ENCODE measurements at regions not wholly inside any gene's neighbourhood (a gene's known extent, or its start where the extent isn't known, plus 50 kb on each side); places are given as distances from the start of the nearest gene placed in this dataset.
"Not testable (repeated sequence)": the region's sequence is repeated elsewhere in the genome, so short reads cannot be mapped to it uniquely, and the experiment has no call there.

DNA sequence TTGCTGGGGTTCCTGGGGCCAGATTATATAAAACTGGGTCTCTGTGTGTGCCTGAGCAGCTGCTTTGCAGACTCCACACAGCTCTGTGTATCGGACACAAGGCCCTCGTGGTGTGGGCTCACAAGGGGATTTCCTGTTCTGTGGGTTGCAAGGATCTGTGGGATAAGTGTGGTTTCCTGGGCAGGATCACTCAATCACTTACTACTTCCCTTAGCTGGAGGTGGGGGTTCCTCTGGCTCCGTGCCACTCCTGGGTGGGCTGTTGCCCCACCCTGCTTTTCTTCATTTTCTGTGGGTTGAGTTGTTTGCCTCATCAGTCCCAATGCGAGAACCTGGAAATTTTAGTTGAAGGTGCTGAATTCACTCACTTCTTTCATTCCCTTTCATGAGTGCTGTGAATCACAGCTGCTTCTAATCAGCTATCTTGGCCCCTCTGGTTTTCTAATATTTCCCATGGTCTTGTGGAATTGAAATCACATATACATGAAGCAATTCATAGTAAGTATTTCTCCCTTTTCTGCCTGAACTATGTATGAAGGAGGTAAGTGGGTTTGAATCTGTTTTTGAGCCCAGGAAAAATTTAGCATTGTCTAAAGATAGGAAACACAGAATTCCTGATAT is 196.3 kb downstream of the DCDC2C start:
- no peak for ATAC-seq
- H3K27ac Mint-ChIP-seq, result no peak overlapping the region
- H3K4me1 Mint-ChIP-seq, result no peaks in the 10 kb centered on the region
- peaks cover 16% of the 10 kb centered on the region for H3K27me3 Mint-ChIP-seq
- H3K9me3 Mint-ChIP-seq, result peaks cover 3% of the 10 kb centered on the region
- no peak overlapping the region for H3K4me3 Mint-ChIP-seq
- no peaks in the 10 kb centered on the region for H3K36me3 Mint-ChIP-seq

DNA sequence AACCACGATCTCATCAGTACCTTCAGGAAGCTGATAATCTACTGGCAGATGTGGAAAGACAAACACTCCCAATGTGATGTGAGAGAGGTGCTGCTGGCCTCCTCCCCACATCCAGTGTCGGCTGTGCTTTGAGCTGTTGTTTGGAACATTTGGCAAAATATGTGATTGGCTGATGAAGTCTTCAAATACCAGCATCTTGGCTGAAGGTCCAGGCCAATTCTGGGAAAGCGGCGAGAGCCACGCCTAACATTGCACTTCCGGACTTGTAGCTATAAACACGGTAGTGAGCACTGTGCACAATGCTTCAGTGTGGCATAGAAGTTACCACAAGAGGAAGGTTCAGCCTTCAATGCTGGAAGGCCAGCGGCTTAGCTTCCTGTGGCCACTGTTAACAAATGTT is 198.8 kb downstream of the DCDC2C start:
- Mint-ChIP-seq H3K27me3 (peaks cover 8% of the 10 kb centered on the region), H3K4me1 (no peaks in the 10 kb centered on the region), H3K27ac (no peak overlapping the region), H3K4me3 (no peak overlapping the region), H3K9me3 (peaks cover 3% of the 10 kb centered on the region), H3K36me3 (no peaks in the 10 kb centered on the region)
- ATAC-seq, result no peak

- Mint-ChIP-seq H3K27ac (no peak overlapping the region), H3K36me3 (no peaks in the 10 kb centered on the region), H3K9me3 (peaks cover 3% of the 10 kb centered on the region), H3K4me1 (no peaks in the 10 kb centered on the region), H3K4me3 (no peak overlapping the region), H3K27me3 (peaks cover 8% of the 10 kb centered on the region)
- ATAC-seq, result no peak
These were observed 200.7 kb downstream of the DCDC2C start for GRCh38 chr2:3904061-3904460.

DNA sequence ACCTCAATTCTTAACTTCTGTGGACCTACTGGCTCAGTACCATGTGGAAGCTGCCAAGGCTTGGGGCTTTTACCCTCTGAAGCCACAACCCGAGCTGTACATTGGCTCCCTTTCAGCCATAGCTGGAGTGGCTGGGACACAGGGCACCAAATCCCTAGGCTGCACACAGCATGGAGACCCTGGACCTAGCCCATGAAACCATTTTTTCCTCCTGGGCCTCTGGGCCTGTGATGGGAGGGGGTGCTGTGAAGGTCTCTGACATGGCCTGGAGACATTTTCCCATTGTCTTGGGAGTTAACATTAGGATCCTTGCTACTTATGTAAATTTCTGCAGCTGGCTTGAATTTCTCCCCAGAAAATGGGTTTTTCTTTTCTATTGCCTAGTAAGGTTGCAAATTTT is 205.1 kb downstream of the DCDC2C start:
- not testable (repeated sequence) for H3K4me3 Mint-ChIP-seq, H3K27ac Mint-ChIP-seq, H3K36me3 Mint-ChIP-seq, H3K27me3 Mint-ChIP-seq, H3K9me3 Mint-ChIP-seq, ATAC-seq, H3K4me1 Mint-ChIP-seq

GRCh38 chr2:3911882-3912455 is 208.6 kb downstream of the DCDC2C start:
- no peaks in the 10 kb centered on the region for H3K27me3 Mint-ChIP-seq
- no peaks in the 10 kb centered on the region for H3K4me1 Mint-ChIP-seq
- no peak overlapping the region for H3K27ac Mint-ChIP-seq
- ATAC-seq, result no peak
- H3K36me3 Mint-ChIP-seq, result no peaks in the 10 kb centered on the region
- H3K9me3 Mint-ChIP-seq, result peaks cover 6% of the 10 kb centered on the region
- H3K4me3 Mint-ChIP-seq, result no peak overlapping the region

- H3K36me3 Mint-ChIP-seq, result no peaks in the 10 kb centered on the region
- H3K4me1 Mint-ChIP-seq, result no peaks in the 10 kb centered on the region
- no peaks in the 10 kb centered on the region for H3K27me3 Mint-ChIP-seq
- no peak overlapping the region for H3K27ac Mint-ChIP-seq
- no peak for ATAC-seq
- no peak overlapping the region for H3K4me3 Mint-ChIP-seq
- peaks cover 4% of the 10 kb centered on the region for H3K9me3 Mint-ChIP-seq
These were observed 209.8 kb downstream of the DCDC2C start for GRCh38 chr2:3913166-3913565.

- H3K4me3 Mint-ChIP-seq, result no peak overlapping the region
- H3K4me1 Mint-ChIP-seq, result no peaks in the 10 kb centered on the region
- peaks cover 4% of the 10 kb centered on the region for H3K9me3 Mint-ChIP-seq
- H3K27ac Mint-ChIP-seq, result no peak overlapping the region
- no peaks in the 10 kb centered on the region for H3K36me3 Mint-ChIP-seq
- H3K27me3 Mint-ChIP-seq, result no peaks in the 10 kb centered on the region
- no peak for ATAC-seq
These were observed 210.9 kb downstream of the DCDC2C start for GRCh38 chr2:3914241-3914640.

- H3K27me3 Mint-ChIP-seq, result no peaks in the 10 kb centered on the region
- ATAC-seq, result no peak
- no peak overlapping the region for H3K4me3 Mint-ChIP-seq
These were observed 223.7 kb downstream of the DCDC2C start for GRCh38 chr2:3927031-3927430.

DNA sequence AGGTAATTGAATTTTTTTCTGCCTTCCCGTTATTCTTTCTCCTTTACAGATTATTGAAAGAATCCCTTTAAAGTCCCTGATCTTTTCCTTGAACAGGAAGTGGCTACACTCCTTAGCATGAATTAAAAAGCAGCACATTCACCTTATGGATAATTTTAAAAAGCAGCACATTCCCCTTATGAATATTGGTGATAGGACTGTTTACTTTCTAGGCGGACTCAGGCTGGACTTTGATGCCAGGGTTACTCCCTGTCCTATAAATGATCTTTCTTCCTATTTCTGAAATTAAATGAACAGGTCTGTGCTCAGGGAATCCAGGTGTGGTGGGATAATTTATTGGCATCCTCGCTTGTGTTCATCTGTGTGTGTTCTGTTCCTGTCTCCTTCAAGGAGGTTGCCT is 226.0 kb downstream of the DCDC2C start:
- Mint-ChIP-seq H3K4me1 (no peaks in the 10 kb centered on the region), H3K4me3 (no peak overlapping the region), H3K27me3 (no peaks in the 10 kb centered on the region), H3K27ac (no peak overlapping the region), H3K36me3 (no peaks in the 10 kb centered on the region), H3K9me3 (peaks cover 8% of the 10 kb centered on the region)
- no peak for ATAC-seq

More at GRCh38 chr2:3927031-3927430, 223.7 kb downstream of the DCDC2C start:
- Mint-ChIP-seq H3K27ac (no peak overlapping the region), H3K36me3 (no peaks in the 10 kb centered on the region), H3K4me1 (no peaks in the 10 kb centered on the region), H3K9me3 (no peaks in the 10 kb centered on the region)

DNA sequence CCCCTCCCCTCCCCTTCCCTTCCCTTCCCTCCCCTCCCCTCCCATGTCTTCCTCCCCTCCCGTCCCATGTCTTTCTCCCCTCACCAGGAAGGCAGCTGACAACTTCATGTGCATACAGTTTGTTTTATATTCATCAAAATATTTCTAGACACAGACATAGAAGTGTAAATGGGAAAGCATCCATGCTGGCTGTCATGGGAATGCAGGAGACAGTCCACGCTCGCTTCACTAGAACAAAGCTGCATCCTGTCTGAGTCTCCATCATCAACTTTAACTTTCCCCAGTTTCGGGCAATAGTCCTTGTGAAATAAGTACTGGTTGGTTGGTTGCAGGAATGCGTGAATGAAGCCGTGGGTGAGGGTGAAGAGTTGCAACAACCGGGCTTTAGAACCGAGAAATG is 226.9 kb downstream of the DCDC2C start:
- no peaks in the 10 kb centered on the region for H3K27me3 Mint-ChIP-seq
- H3K27ac Mint-ChIP-seq, result no peak overlapping the region
- H3K36me3 Mint-ChIP-seq, result no peaks in the 10 kb centered on the region
- peaks cover 8% of the 10 kb centered on the region for H3K9me3 Mint-ChIP-seq
- H3K4me1 Mint-ChIP-seq, result no peaks in the 10 kb centered on the region
- ATAC-seq, result no peak
- H3K4me3 Mint-ChIP-seq, result no peak overlapping the region

DNA sequence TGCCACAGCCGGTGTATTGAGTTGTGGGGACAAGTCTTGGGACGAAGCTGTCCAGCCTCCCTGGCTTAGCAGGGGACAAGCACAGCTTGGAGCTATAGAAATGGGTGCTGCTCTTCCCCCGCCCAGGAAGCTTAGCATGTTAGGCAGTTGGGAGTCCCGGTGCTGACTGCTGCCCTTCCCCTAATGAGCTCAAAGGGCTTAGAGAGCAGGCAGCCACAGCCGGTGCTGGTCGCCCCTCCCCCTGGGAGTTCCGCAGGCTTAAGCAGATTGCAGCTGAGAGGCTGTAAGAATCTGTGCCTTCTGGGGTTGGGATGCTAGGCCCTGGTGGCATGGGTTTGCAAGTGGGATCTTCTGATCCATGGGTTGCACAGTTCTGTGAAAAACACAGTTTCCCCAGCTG is 237.3 kb downstream of the DCDC2C start:
- peaks cover 2% of the 10 kb centered on the region for H3K9me3 Mint-ChIP-seq
- no peak for ATAC-seq
- no peaks in the 10 kb centered on the region for H3K36me3 Mint-ChIP-seq
- H3K27me3 Mint-ChIP-seq, result peaks cover 8% of the 10 kb centered on the region
- H3K27ac Mint-ChIP-seq, result no peak overlapping the region
- no peaks in the 10 kb centered on the region for H3K4me1 Mint-ChIP-seq
- H3K4me3 Mint-ChIP-seq, result no peak overlapping the region

DNA sequence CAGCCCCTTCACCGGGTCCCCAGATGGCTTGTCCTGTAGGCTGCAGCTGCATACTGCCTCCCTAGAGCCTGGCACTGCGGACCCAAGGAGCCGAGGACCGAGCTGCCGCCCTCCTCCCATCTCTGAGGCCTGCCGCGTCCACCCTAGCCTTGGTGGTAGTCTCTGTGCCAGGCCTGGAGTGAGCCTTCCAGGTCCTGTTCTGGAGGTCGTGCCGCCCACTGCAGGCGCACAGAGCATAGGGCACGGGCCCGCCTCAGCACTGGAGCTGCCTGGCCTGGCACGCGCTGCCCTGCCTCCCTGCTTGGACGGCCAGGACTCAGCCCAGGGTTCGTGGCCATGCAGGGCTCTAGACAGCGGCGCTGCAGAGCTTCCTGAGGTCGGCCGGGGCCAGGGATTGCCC is 239.5 kb downstream of the DCDC2C start:
- peaks cover 8% of the 10 kb centered on the region for H3K27me3 Mint-ChIP-seq
- H3K4me3 Mint-ChIP-seq, result no peak overlapping the region
- peaks cover 2% of the 10 kb centered on the region for H3K9me3 Mint-ChIP-seq
- H3K4me1 Mint-ChIP-seq, result no peaks in the 10 kb centered on the region
- ATAC-seq, result no peak
- H3K36me3 Mint-ChIP-seq, result no peaks in the 10 kb centered on the region
- no peak overlapping the region for H3K27ac Mint-ChIP-seq

- H3K9me3 Mint-ChIP-seq, result peaks cover 2% of the 10 kb centered on the region
- H3K4me1 Mint-ChIP-seq, result no peaks in the 10 kb centered on the region
- no peak overlapping the region for H3K27ac Mint-ChIP-seq
- H3K36me3 Mint-ChIP-seq, result no peaks in the 10 kb centered on the region
- H3K27me3 Mint-ChIP-seq, result peaks cover 8% of the 10 kb centered on the region
- H3K4me3 Mint-ChIP-seq, result no peak overlapping the region
- no peak for ATAC-seq
These were observed 240.7 kb downstream of the DCDC2C start for GRCh38 chr2:3944071-3944470.

DNA sequence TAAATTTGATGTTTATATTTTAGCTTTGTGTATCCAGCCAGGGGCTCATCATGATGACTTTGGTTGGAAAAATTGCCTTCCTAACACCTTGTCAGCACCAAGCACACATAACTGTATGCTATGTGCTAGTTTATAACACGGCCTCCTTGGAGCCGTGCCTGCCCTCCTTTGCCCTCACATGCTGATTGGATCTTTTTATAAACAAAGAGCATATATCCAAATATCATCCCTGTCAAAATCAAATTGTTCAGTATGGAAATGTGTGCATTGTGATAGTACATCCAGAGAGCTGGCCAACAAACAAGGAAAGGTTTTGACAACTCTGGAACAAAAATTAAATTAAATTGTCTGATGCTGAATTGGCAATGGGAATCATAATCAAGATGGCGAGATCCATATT is 241.5 kb downstream of the DCDC2C start:
- Mint-ChIP-seq H3K9me3 (no peaks in the 10 kb centered on the region), H3K36me3 (no peaks in the 10 kb centered on the region), H3K4me3 (no peak overlapping the region), H3K4me1 (no peaks in the 10 kb centered on the region), H3K27ac (no peak overlapping the region), H3K27me3 (peaks cover 8% of the 10 kb centered on the region)
- ATAC-seq, result no peak

GRCh38 chr2:3948191-3948590 is 244.8 kb downstream of the DCDC2C start:
- Mint-ChIP-seq H3K36me3 (no peaks in the 10 kb centered on the region), H3K27ac (no peak overlapping the region), H3K4me3 (no peak overlapping the region), H3K4me1 (no peaks in the 10 kb centered on the region), H3K27me3 (no peaks in the 10 kb centered on the region), H3K9me3 (no peaks in the 10 kb centered on the region)
- ATAC-seq, result no peak

DNA sequence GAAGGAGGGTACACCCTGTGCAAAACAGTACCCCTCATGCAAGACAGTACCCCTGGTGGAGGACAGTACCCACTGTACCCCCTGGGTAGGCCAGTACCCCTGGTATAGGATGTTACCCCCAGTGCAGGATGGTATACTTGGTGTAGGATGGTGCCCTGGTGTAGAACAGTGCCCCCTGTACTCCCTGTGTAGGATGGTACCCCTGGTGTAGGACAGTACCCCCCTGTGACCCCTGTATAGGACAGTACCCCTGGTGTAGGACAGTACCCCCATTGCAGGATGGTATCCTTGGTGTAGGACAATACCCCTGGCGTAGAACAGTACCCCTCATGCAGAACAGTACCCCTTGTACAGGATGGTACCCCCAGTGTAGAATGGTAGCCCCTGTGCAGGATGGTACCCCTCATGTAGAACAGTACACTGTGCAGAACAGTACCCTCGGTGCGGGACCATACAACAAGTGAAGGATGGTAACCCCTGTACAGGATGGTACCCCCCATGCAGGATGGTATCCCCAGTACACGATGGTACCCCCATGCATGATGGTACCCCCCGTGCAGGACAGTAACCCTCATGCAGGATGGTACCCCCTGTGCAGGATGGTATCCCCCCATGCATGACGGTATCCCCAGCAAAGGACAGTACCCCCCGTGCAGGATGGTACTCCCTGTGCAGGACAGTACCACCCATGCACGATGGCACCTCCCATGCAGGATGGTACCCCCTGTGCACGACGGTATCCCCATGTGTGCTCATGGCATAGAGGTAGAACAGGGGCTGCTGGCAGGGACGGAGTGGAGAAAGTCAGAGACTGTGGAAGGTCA is 248.0 kb downstream of the DCDC2C start:
- H3K4me1 Mint-ChIP-seq, result no peaks in the 10 kb centered on the region
- no peaks in the 10 kb centered on the region for H3K27me3 Mint-ChIP-seq
- ATAC-seq, result peak; percentile 58

More for the DNA sequence above, 248.0 kb downstream of the DCDC2C start:
- H3K36me3 Mint-ChIP-seq, result no peaks in the 10 kb centered on the region
- no peak overlapping the region for H3K4me3 Mint-ChIP-seq
- H3K27ac Mint-ChIP-seq, result no peak overlapping the region
- H3K9me3 Mint-ChIP-seq, result no peaks in the 10 kb centered on the region
